ENCODE measurements at regions not wholly inside any gene's neighbourhood (a gene's known extent, or its start where the extent isn't known, plus 50 kb on each side); places are given as distances from the start of the nearest gene placed in this dataset.

GRCh38 chr6:14502551-14502950 lies 385.0 kb downstream of the CD83 start:
- H3K4me3 ChIP-seq (replicated peaks in 1 of 2; ENCODE audit: low read depth in 2 of 2, low read length in 2 of 2), result no peak overlapping the region
- peak in 1 of 2 donors; percentile 46 for DNase-seq (ENCODE audit: low read depth in 2 of 2)
- no peak for TF ChIP-seq CTCF (IDR thresholded peaks at IDR 0.05; ENCODE audit: low read depth, low read length)

GRCh38 chr6:14505401-14505800 lies 387.8 kb downstream of the CD83 start:
- H3K4me3 ChIP-seq (replicated peaks in 1 of 2; ENCODE audit: low read depth in 2 of 2, low read length in 2 of 2), result no peak overlapping the region
- no peak for DNase-seq (ENCODE audit: low read depth in 2 of 2)
- no peak for TF ChIP-seq CTCF (IDR thresholded peaks at IDR 0.05; ENCODE audit: low read depth, low read length)

- no peak for TF ChIP-seq CTCF (IDR thresholded peaks at IDR 0.05; ENCODE audit: low read depth, low read length)
- DNase-seq (ENCODE audit: low read depth in 2 of 2), result no peak
- no peak overlapping the region for H3K4me3 ChIP-seq (replicated peaks in 1 of 2; ENCODE audit: low read depth in 2 of 2, low read length in 2 of 2)
Measured at GRCh38 chr6:14506656-14507246, 389.2 kb downstream of the CD83 start.

GRCh38 chr6:14509120-14509519 lies 391.5 kb downstream of the CD83 start:
- no peak for DNase-seq (ENCODE audit: low read depth in 2 of 2)
- no peak for TF ChIP-seq CTCF (IDR thresholded peaks at IDR 0.05; ENCODE audit: low read depth, low read length)
- H3K4me3 ChIP-seq (replicated peaks in 1 of 2; ENCODE audit: low read depth in 2 of 2, low read length in 2 of 2), result no peak overlapping the region

- DNase-seq (ENCODE audit: low read depth in 2 of 2), result no peak
- TF ChIP-seq CTCF (IDR thresholded peaks at IDR 0.05; ENCODE audit: low read depth, low read length), result no peak
- no peak overlapping the region for H3K4me3 ChIP-seq (replicated peaks in 1 of 2; ENCODE audit: low read depth in 2 of 2, low read length in 2 of 2)
Measured at GRCh38 chr6:14510038-14510437, 392.5 kb downstream of the CD83 start.

GRCh38 chr6:14511061-14511586 lies 393.6 kb downstream of the CD83 start:
- TF ChIP-seq CTCF (IDR thresholded peaks at IDR 0.05; ENCODE audit: low read depth, low read length), result no peak
- DNase-seq (ENCODE audit: low read depth in 2 of 2), result no peak
- no peak overlapping the region for H3K4me3 ChIP-seq (replicated peaks in 1 of 2; ENCODE audit: low read depth in 2 of 2, low read length in 2 of 2)

- DNase-seq (ENCODE audit: low read depth in 2 of 2), result no peak
- H3K4me3 ChIP-seq (replicated peaks in 1 of 2; ENCODE audit: low read depth in 2 of 2, low read length in 2 of 2), result no peak overlapping the region
- no peak for TF ChIP-seq CTCF (IDR thresholded peaks at IDR 0.05; ENCODE audit: low read depth, low read length)
Measured at GRCh38 chr6:14512246-14512645, 394.7 kb downstream of the CD83 start.
